WERI-Rb-1 (cell line): ENCODE measurements at regions not wholly inside any gene's neighbourhood (a gene's known extent, or its start where the extent isn't known, plus 50 kb on each side); places are given as distances from the start of the nearest gene placed in this dataset.

Experiments used
- DNase-seq: peaks from one replicate; pipeline ENCODE4 v3.0.0-alpha.2; 2020
- H3K27ac ChIP-seq: fragments of 250-450 bp; sonication (Bioruptor Pico); 2 replicates; pipeline ENCODE4 v1.5.1; 2020; ENCODE audit warnings: mild to moderate bottlenecking, moderate library complexity
- H3K27me3 ChIP-seq: fragments of 250-450 bp; sonication (Bioruptor Pico); 2 replicates; pipeline ENCODE4 v1.5.1; 2021; ENCODE audit warnings: mild to moderate bottlenecking, low read depth, moderate library complexity; ENCODE audit not compliant: insufficient read depth, severe bottlenecking
- H3K36me3 ChIP-seq: fragments of 250-450 bp; sonication (Bioruptor Pico); 2 replicates; pipeline ENCODE4 v1.5.1; 2020; ENCODE audit warnings: mild to moderate bottlenecking, moderate library complexity
- H3K4me3 ChIP-seq: 2 replicates; pipeline ENCODE4 v1.5.1; 2011; ENCODE audit warnings: low read depth, mild to moderate bottlenecking, control low read depth, low read length
- H3K9me3 ChIP-seq: fragments of 250-450 bp; sonication (Bioruptor Pico); 2 replicates; pipeline ENCODE4 v1.5.1; 2021; ENCODE audit warnings: mild to moderate bottlenecking, moderate library complexity; ENCODE audit not compliant: severe bottlenecking
- CTCF ChIP-seq: IDR thresholded peaks from 2 replicates; pipeline ENCODE4 v1.5.1; 2011; ENCODE audit warnings: low read depth, mild to moderate bottlenecking, control low read depth, inconsistent platforms, low read length

- no peaks in the 10 kb centered on the region for H3K9me3 ChIP-seq
- H3K27ac ChIP-seq: no peak overlapping the region
- no peaks in the 10 kb centered on the region for H3K27me3 ChIP-seq
- no peak for TF ChIP-seq CTCF
- DNase-seq: no peak
- no peak overlapping the region for H3K4me3 ChIP-seq
- H3K36me3 ChIP-seq: no peaks in the 10 kb centered on the region
Measured at GRCh38 chr12:46470975-46471374, 98.4 kb upstream of the SLC38A2 start.

GRCh38 chr12:46470036-46470627 is 97.6 kb upstream of the SLC38A2 start:
- DNase-seq: no peak
- H3K9me3 ChIP-seq: no peaks in the 10 kb centered on the region
- no peaks in the 10 kb centered on the region for H3K27me3 ChIP-seq
- no peak overlapping the region for H3K4me3 ChIP-seq
- no peak for TF ChIP-seq CTCF
- no peaks in the 10 kb centered on the region for H3K36me3 ChIP-seq
- no peak overlapping the region for H3K27ac ChIP-seq

- Histone ChIP-seq H3K27me3 (no peaks in the 10 kb centered on the region), H3K4me3 (no peak overlapping the region), H3K27ac (no peak overlapping the region), H3K36me3 (no peaks in the 10 kb centered on the region), H3K9me3 (no peaks in the 10 kb centered on the region)
- no peak for DNase-seq
- TF ChIP-seq CTCF: no peak
Measured at GRCh38 chr12:46468813-46469212, 96.2 kb upstream of the SLC38A2 start.

- H3K4me3 ChIP-seq: no peak overlapping the region
- H3K27ac ChIP-seq: no peak overlapping the region
- H3K27me3 ChIP-seq: no peaks in the 10 kb centered on the region
- DNase-seq: no peak
- no peak for TF ChIP-seq CTCF
- no peaks in the 10 kb centered on the region for H3K9me3 ChIP-seq
- no peaks in the 10 kb centered on the region for H3K36me3 ChIP-seq
Measured at GRCh38 chr12:46468160-46468559, 95.6 kb upstream of the SLC38A2 start.

- H3K27ac ChIP-seq: no peak overlapping the region
- no peaks in the 10 kb centered on the region for H3K27me3 ChIP-seq
- no peak overlapping the region for H3K4me3 ChIP-seq
- no peak for DNase-seq
- H3K9me3 ChIP-seq: no peaks in the 10 kb centered on the region
- no peaks in the 10 kb centered on the region for H3K36me3 ChIP-seq
- no peak for TF ChIP-seq CTCF
Measured at GRCh38 chr12:46465307-46465706, 92.7 kb upstream of the SLC38A2 start.

- no peak for DNase-seq
- H3K9me3 ChIP-seq: no peaks in the 10 kb centered on the region
- H3K27me3 ChIP-seq: no peaks in the 10 kb centered on the region
- no peak overlapping the region for H3K4me3 ChIP-seq
- TF ChIP-seq CTCF: no peak
- H3K36me3 ChIP-seq: no peaks in the 10 kb centered on the region
- no peak overlapping the region for H3K27ac ChIP-seq
Measured at GRCh38 chr12:46464863-46465262, 92.3 kb upstream of the SLC38A2 start.
